Keratinocyte (primary cell): ENCODE measurements at regions not wholly inside any gene's neighbourhood (a gene's known extent, or its start where the extent isn't known, plus 50 kb on each side); places are given as distances from the start of the nearest gene placed in this dataset.

ENCODE experiments used
- DNase-seq: peaks from one replicate; pipeline ENCODE4 v3.0.0-alpha.2; 2011; ENCODE audit warnings: low read depth, missing footprints, low spot score
- FAIRE-seq: peaks from 2 replicates; lab custom pipeline; 2011; peaks lifted over from hg19 to GRCh38; lab: Jason Lieb, UNC
- H2AFZ ChIP-seq: 2 replicates; pipeline ENCODE4 v1.6.0; 2012; ENCODE audit warnings: low read length, control low read depth, inconsistent platforms; ENCODE audit not compliant: control insufficient read depth
- H3K27ac ChIP-seq: 2 replicates; pipeline ENCODE4 v1.5.1; 2011; ENCODE audit warnings: low read length; ENCODE audit not compliant: control insufficient read depth, insufficient read depth
- H3K27me3 ChIP-seq: 3 replicates; pipeline ENCODE4 v1.6.0; 2011; ENCODE audit warnings: low read length; ENCODE audit not compliant: control insufficient read depth, insufficient read depth; ENCODE audit errors: extremely low read depth
- H3K36me3 ChIP-seq, 2 experiments: 2 replicates in 1 of 2; 3 replicates in 1 of 2; pipeline ENCODE4 v1.5.1; 2011; ENCODE audit warnings: low read length in 2 of 2, mild to moderate bottlenecking in 1 of 2; ENCODE audit not compliant: control insufficient read depth in 2 of 2, insufficient read depth in 2 of 2; ENCODE audit errors: extremely low read depth in 1 of 2
- H3K4me1 ChIP-seq: 3 replicates; pipeline ENCODE4 v1.5.1; 2011; ENCODE audit warnings: low read length; ENCODE audit not compliant: control insufficient read depth, insufficient read depth; ENCODE audit errors: extremely low read depth
- H3K4me2 ChIP-seq: 3 replicates; pipeline ENCODE4 v1.6.0; 2011; ENCODE audit warnings: low read depth, low read length; ENCODE audit not compliant: control insufficient read depth, insufficient read depth; ENCODE audit errors: extremely low read depth
- H3K4me3 ChIP-seq, 3 experiments: fragments of 200-600 bp in 1 of 3; sonication (generic) in 1 of 3; 2 replicates in 2 of 3; 3 replicates in 1 of 3; pipeline ENCODE4 v1.5.1; 2011 to 2016; ENCODE audit warnings: low read length in 3 of 3, mild to moderate bottlenecking in 3 of 3, control low read depth in 2 of 3, inconsistent platforms in 1 of 3, low read depth in 1 of 3, mixed read lengths in 1 of 3, mixed run types in 1 of 3, moderate library complexity in 1 of 3; ENCODE audit not compliant: control insufficient read depth in 2 of 3, insufficient read depth in 2 of 3; ENCODE audit errors: extremely low read depth in 1 of 3
- H3K79me2 ChIP-seq: 2 replicates; pipeline ENCODE4 v1.6.0; 2012; ENCODE audit warnings: low read length; ENCODE audit not compliant: control insufficient read depth, insufficient read depth
- H3K9ac ChIP-seq: 3 replicates; pipeline ENCODE4 v1.6.0; 2011; ENCODE audit warnings: low read length; ENCODE audit not compliant: control insufficient read depth, insufficient read depth; ENCODE audit errors: extremely low read depth
- H3K9me1 ChIP-seq: 3 replicates; pipeline ENCODE4 v1.6.0; 2011; ENCODE audit warnings: low read length; ENCODE audit not compliant: control insufficient read depth, insufficient read depth; ENCODE audit errors: extremely low read depth
- H3K9me3 ChIP-seq: 2 replicates; pipeline ENCODE4 v1.5.1; 2012; ENCODE audit warnings: low read depth, low read length; ENCODE audit not compliant: control insufficient read depth
- H4K20me1 ChIP-seq: 3 replicates; pipeline ENCODE4 v1.6.0; 2011; ENCODE audit warnings: low read length; ENCODE audit not compliant: control insufficient read depth, insufficient read depth; ENCODE audit errors: extremely low read depth
- CTCF ChIP-seq, 3 experiments: IDR thresholded peaks in 1 of 3; conservative IDR thresholded peaks in 1 of 3; optimal IDR thresholded peaks in 1 of 3; 2 replicates in 2 of 3; 3 replicates in 1 of 3; pipeline versions ENCODE3 to v1.5.1; 2011; ENCODE audit warnings: low read length in 3 of 3, mild to moderate bottlenecking in 3 of 3, moderate library complexity in 2 of 3, control low read depth in 1 of 3, inconsistent platforms in 1 of 3; ENCODE audit not compliant: insufficient read depth in 2 of 3; ENCODE audit errors: extremely low read depth in 1 of 3
- EZH2 ChIP-seq: IDR thresholded peaks from one replicate; pipeline ENCODE4 v1.6.1; 2012; ENCODE audit warnings: inconsistent platforms, mild to moderate bottlenecking, low read length, moderate library complexity
- dilution Hi-C: fragments of 300-500 bp; cut with MboI; formaldehyde crosslinking; loops from one replicate; pipeline ENCODE4 v1.7.0; 2020; ENCODE audit warnings: low sequenced_read_pairs; ENCODE audit not compliant: extremely low pct_ligation_motif_present

- H3K27me3 ChIP-seq = no peaks in the 10 kb centered on the region
- H3K9me3 ChIP-seq = no peaks in the 10 kb centered on the region
- peak overlapping the region; percentile 57 for H2AFZ ChIP-seq
- DNase-seq (no peak), FAIRE-seq (peak; percentile 46)
- dilution Hi-C loops = no loop called here
- TF ChIP-seq CTCF (optimal IDR thresholded peaks at IDR 0.05 in 1 of 3, IDR thresholded peaks at IDR 0.05 in 1 of 3, conservative IDR thresholded peaks at IDR 0.05 in 1 of 3; ENCODE audit: extremely low read depth in 1 of 3, insufficient read depth in 2 of 3, low read length in 3 of 3) = no peak
- TF ChIP-seq EZH2 = no peak
- no peaks in the 10 kb centered on the region for H3K36me3 ChIP-seq
- H3K79me2 ChIP-seq = no peaks in the 10 kb centered on the region
- H3K4me3 ChIP-seq = peak overlapping the region in 1 of 3 experiments; percentile 28
- no peak overlapping the region for H3K9ac ChIP-seq
- H4K20me1 ChIP-seq = no peaks in the 10 kb centered on the region
- no peaks in the 10 kb centered on the region for H3K9me1 ChIP-seq
- peak overlapping the region; percentile 69 for H3K4me2 ChIP-seq
- H3K4me1 ChIP-seq = peaks cover 42% of the 10 kb centered on the region
- H3K27ac ChIP-seq = peak overlapping the region; percentile 80
Observed at GRCh38 chr18:73613706-73614340, 533.8 kb downstream of the FBXO15 start.

GRCh38 chr18:73597832-73598615, 549.6 kb downstream of the FBXO15 start:
- dilution Hi-C loops = no loop called here
- H4K20me1 ChIP-seq = no peaks in the 10 kb centered on the region
- H3K79me2 ChIP-seq = no peaks in the 10 kb centered on the region
- TF ChIP-seq EZH2 (no peak), CTCF (optimal IDR thresholded peaks at IDR 0.05 in 1 of 3, IDR thresholded peaks at IDR 0.05 in 1 of 3, conservative IDR thresholded peaks at IDR 0.05 in 1 of 3; ENCODE audit: extremely low read depth in 1 of 3, insufficient read depth in 2 of 3, low read length in 3 of 3) (no peak)
- no peaks in the 10 kb centered on the region for H3K27me3 ChIP-seq
- H3K27ac ChIP-seq = no peak overlapping the region
- no peaks in the 10 kb centered on the region for H3K4me1 ChIP-seq
- no peak for FAIRE-seq
- no peak overlapping the region for H2AFZ ChIP-seq
- no peaks in the 10 kb centered on the region for H3K9me3 ChIP-seq
- H3K4me3 ChIP-seq = no peak overlapping the region
- no peaks in the 10 kb centered on the region for H3K9me1 ChIP-seq
- H3K4me2 ChIP-seq = no peak overlapping the region
- no peak overlapping the region for H3K9ac ChIP-seq
- DNase-seq = no peak
- H3K36me3 ChIP-seq = no peaks in the 10 kb centered on the region
